Ascending aorta (tissue), 2 donors: ENCODE measurements at regions not wholly inside any gene's neighbourhood (a gene's known extent, or its start where the extent isn't known, plus 50 kb on each side); places are given as distances from the start of the nearest gene placed in this dataset.

Source experiments
- DNase-seq, 2 donors: peaks; one replicate each; pipeline ENCODE4 v3.0.0-alpha.2; 2019; ENCODE audit warnings: low spot score in 2 of 2
- H3K27ac ChIP-seq, 2 donors: fragments of 200-600 bp; sonication (generic); one replicate each; pipeline ENCODE4 v1.5.1; 2016 to 2017; ENCODE audit warnings: mild to moderate bottlenecking in 1 of 2
- H3K27me3 ChIP-seq: fragments of 200-600 bp; sonication (generic); one replicate; pipeline ENCODE4 v1.5.1; 2017
- H3K36me3 ChIP-seq, 2 donors: fragments of 200-600 bp; sonication (generic); one replicate each; pipeline ENCODE4 v1.5.1; 2016
- H3K4me1 ChIP-seq, 2 donors: fragments of 200-600 bp; sonication (generic); one replicate each; pipeline ENCODE4 v1.5.1; 2016 to 2017; ENCODE audit warnings: mild to moderate bottlenecking in 1 of 2
- H3K4me3 ChIP-seq, 2 donors: fragments of 200-600 bp; sonication (generic); one replicate each; pipeline ENCODE4 v1.5.1; 2016 to 2017; ENCODE audit warnings: mild to moderate bottlenecking in 1 of 2
- H3K9me3 ChIP-seq, 2 donors: fragments of 200-600 bp; sonication (generic); one replicate each; pipeline ENCODE4 v1.5.1; 2016
- CTCF ChIP-seq, 3 experiments: fragments of 200-600 bp in 2 of 3; fragments of 450-650 bp in 1 of 3; sonication (generic) in 2 of 3; IDR thresholded peaks; one replicate each; pipeline ENCODE4 v1.5.1; 2016 to 2019; ENCODE audit warnings: antibody characterized with exemption in 3 of 3, mild to moderate bottlenecking in 1 of 3, moderate library complexity in 1 of 3
- intact Hi-C: fragments of 100-400 bp; cut with DNase I; formaldehyde crosslinking; loops from one replicate; pipeline ENCODE4 v1.15.1; 2023

GRCh38 chr18:25510096-25510495, 158.1 kb upstream of the ZNF521 start:
- no peaks in the 10 kb centered on the region for H3K36me3 ChIP-seq
- no peaks in the 10 kb centered on the region for H3K9me3 ChIP-seq
- intact Hi-C loops: no loop called here
- H3K27me3 ChIP-seq: no peaks in the 10 kb centered on the region
- no peak overlapping the region for H3K27ac ChIP-seq
- no peak for TF ChIP-seq CTCF (IDR thresholded peaks at IDR 0.05)
- H3K4me1 ChIP-seq: no peaks in the 10 kb centered on the region
- no peak overlapping the region for H3K4me3 ChIP-seq
- no peak for DNase-seq

- peak in 1 of 2 donors; percentile 84 for DNase-seq
- H3K4me1 ChIP-seq: peaks cover 0 to 2% of the 10 kb centered on the region in 2 donors
- TF ChIP-seq CTCF (IDR thresholded peaks at IDR 0.05): no peak
- peak overlapping the region; percentile 46 for H3K4me3 ChIP-seq
- no peaks in the 10 kb centered on the region for H3K36me3 ChIP-seq
- H3K9me3 ChIP-seq: no peaks in the 10 kb centered on the region
- H3K27me3 ChIP-seq: no peaks in the 10 kb centered on the region
- intact Hi-C loops: loop anchor here (1.0 to 5.0 kb wide), 3 partner anchors 36 to 271 kb away; partner anchors contain the start of gene ZNF521
- H3K27ac ChIP-seq: no peak overlapping the region
Measured at GRCh38 chr18:25503567-25504081, 151.7 kb upstream of the ZNF521 start.

- Histone ChIP-seq H3K9me3 (no peaks in the 10 kb centered on the region), H3K27me3 (no peaks in the 10 kb centered on the region), H3K36me3 (no peaks in the 10 kb centered on the region), H3K4me1 (no peaks in the 10 kb centered on the region), H3K27ac (no peak overlapping the region), H3K4me3 (no peak overlapping the region)
- DNase-seq: no peak
- intact Hi-C loops: no loop called here
- TF ChIP-seq CTCF (IDR thresholded peaks at IDR 0.05): no peak
Measured at GRCh38 chr18:25497151-25497794, 145.3 kb upstream of the ZNF521 start.

DNA sequence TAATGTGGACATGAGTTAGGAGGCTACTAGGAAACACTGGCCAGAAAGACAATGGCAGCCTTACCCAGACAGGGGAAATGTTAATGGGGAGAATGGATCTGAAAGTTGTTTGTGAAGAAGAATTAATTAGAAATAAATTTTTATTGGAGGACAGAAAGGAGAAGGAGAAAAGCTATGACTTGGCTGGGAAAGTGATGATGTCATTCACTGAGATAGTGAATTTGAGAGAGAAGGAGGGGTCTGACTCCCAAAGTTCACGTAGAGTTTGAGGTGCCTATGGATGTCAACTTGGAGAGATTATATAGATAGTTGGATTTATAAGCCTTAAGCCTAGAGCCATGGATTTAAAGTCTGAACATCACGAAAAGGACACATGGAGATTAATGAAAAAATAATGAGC, 144.6 kb upstream of the ZNF521 start:
- no peak for TF ChIP-seq CTCF (IDR thresholded peaks at IDR 0.05)
- no peak for DNase-seq
- Histone ChIP-seq H3K4me1 (no peaks in the 10 kb centered on the region), H3K36me3 (no peaks in the 10 kb centered on the region), H3K4me3 (no peak overlapping the region), H3K27ac (no peak overlapping the region), H3K27me3 (no peaks in the 10 kb centered on the region), H3K9me3 (no peaks in the 10 kb centered on the region)
- intact Hi-C loops: no loop called here

- H3K4me3 ChIP-seq: no peak overlapping the region
- intact Hi-C loops: no loop called here
- no peak for TF ChIP-seq CTCF (IDR thresholded peaks at IDR 0.05)
- no peak overlapping the region for H3K27ac ChIP-seq
- no peak for DNase-seq
- H3K27me3 ChIP-seq: no peaks in the 10 kb centered on the region
- H3K36me3 ChIP-seq: no peaks in the 10 kb centered on the region
- H3K4me1 ChIP-seq: no peaks in the 10 kb centered on the region
- H3K9me3 ChIP-seq: no peaks in the 10 kb centered on the region
Measured at GRCh38 chr18:25495606-25496005, 143.6 kb upstream of the ZNF521 start.
